ENCODE measurements at regions not wholly inside any gene's neighbourhood (a gene's known extent, or its start where the extent isn't known, plus 50 kb on each side); places are given as distances from the start of the nearest gene placed in this dataset.

GRCh38 chr10:47098964-47099363, 187.7 kb downstream of the PTPN20 start:
- Histone ChIP-seq H3K9me3 (ENCODE audit: insufficient read depth, low read depth) (no peaks in the 10 kb centered on the region), H3F3A (ENCODE audit: insufficient read depth, low read depth) (no peaks in the 10 kb centered on the region), H3K4me3 (no peak overlapping the region), H3K36me3 (ENCODE audit: low read depth) (no peaks in the 10 kb centered on the region), H2AFZ (no peak overlapping the region), H3K27me3 (ENCODE audit: insufficient read depth, low read depth) (no peaks in the 10 kb centered on the region), H4K20me1 (ENCODE audit: insufficient read depth) (no peaks in the 10 kb centered on the region), H3K79me2 (ENCODE audit: low read depth) (no peaks in the 10 kb centered on the region), H3K27ac (no peak overlapping the region), H3K4me1 (replicated peaks; ENCODE audit: insufficient read depth) (no peaks in the 10 kb centered on the region), H3K4me2 (no peak overlapping the region), H3K9me2 (ENCODE audit: insufficient read depth) (no peaks in the 10 kb centered on the region)
- no TSS peak for BruUV-seq (replicated peaks)
- CTCF ChIA-PET: no interaction called here
- DNase-seq: no peak
- TF ChIP-seq CTCF (conservative IDR thresholded peaks at IDR 0.05) (no peak), EZH2 (IDR thresholded peaks at IDR 0.05; ENCODE audit: low read depth) (no peak)
- POLR2A ChIA-PET (ENCODE audit: unreplicated experiment): no interaction called here
- intact Hi-C loops (cut with micrococcal nuclease; ENCODE audit: unreplicated experiment): no loop called here

- H3K79me2 ChIP-seq (ENCODE audit: low read depth): no peaks in the 10 kb centered on the region
- TF ChIP-seq EZH2 (IDR thresholded peaks at IDR 0.05; ENCODE audit: low read depth) (no peak), CTCF (conservative IDR thresholded peaks at IDR 0.05) (no peak)
- no peaks in the 10 kb centered on the region for H3K4me1 ChIP-seq (replicated peaks; ENCODE audit: insufficient read depth)
- H2AFZ ChIP-seq: no peak overlapping the region
- H3K9me2 ChIP-seq (ENCODE audit: insufficient read depth): no peaks in the 10 kb centered on the region
- intact Hi-C loops (cut with micrococcal nuclease; ENCODE audit: unreplicated experiment): no loop called here
- H4K20me1 ChIP-seq (ENCODE audit: insufficient read depth): no peaks in the 10 kb centered on the region
- ChIA-PET CTCF (no interaction called here), POLR2A (ENCODE audit: unreplicated experiment) (no interaction called here)
- H3K4me2 ChIP-seq: no peak overlapping the region
- no peak overlapping the region for H3K27ac ChIP-seq
- no peaks in the 10 kb centered on the region for H3K27me3 ChIP-seq (ENCODE audit: insufficient read depth, low read depth)
- no peaks in the 10 kb centered on the region for H3K9me3 ChIP-seq (ENCODE audit: insufficient read depth, low read depth)
- no peaks in the 10 kb centered on the region for H3F3A ChIP-seq (ENCODE audit: insufficient read depth, low read depth)
- H3K4me3 ChIP-seq: no peak overlapping the region
- no peak for DNase-seq
- H3K36me3 ChIP-seq (ENCODE audit: low read depth): no peaks in the 10 kb centered on the region
- BruUV-seq (replicated peaks): no TSS peak
Measured at GRCh38 chr10:47099474-47099873, 188.2 kb downstream of the PTPN20 start.

GRCh38 chr10:47101196-47101595, 190.0 kb downstream of the PTPN20 start:
- CTCF ChIA-PET: no interaction called here
- no peaks in the 10 kb centered on the region for H3F3A ChIP-seq (ENCODE audit: insufficient read depth, low read depth)
- TF ChIP-seq EZH2 (IDR thresholded peaks at IDR 0.05; ENCODE audit: low read depth): no peak
- no peak for TF ChIP-seq CTCF (conservative IDR thresholded peaks at IDR 0.05)
- intact Hi-C loops (cut with micrococcal nuclease; ENCODE audit: unreplicated experiment): no loop called here
- no peaks in the 10 kb centered on the region for H3K27me3 ChIP-seq (ENCODE audit: insufficient read depth, low read depth)
- no peaks in the 10 kb centered on the region for H4K20me1 ChIP-seq (ENCODE audit: insufficient read depth)
- H3K4me1 ChIP-seq (replicated peaks; ENCODE audit: insufficient read depth): no peaks in the 10 kb centered on the region; the same call in 1 of the 2 replicates
- no peak overlapping the region for H3K4me2 ChIP-seq
- H3K9me3 ChIP-seq (ENCODE audit: insufficient read depth, low read depth): no peaks in the 10 kb centered on the region
- POLR2A ChIA-PET (ENCODE audit: unreplicated experiment): no interaction called here
- no peak overlapping the region for H2AFZ ChIP-seq
- H3K9me2 ChIP-seq (ENCODE audit: insufficient read depth): no peaks in the 10 kb centered on the region
- H3K36me3 ChIP-seq (ENCODE audit: low read depth): no peaks in the 10 kb centered on the region
- no peaks in the 10 kb centered on the region for H3K79me2 ChIP-seq (ENCODE audit: low read depth)
- no peak overlapping the region for H3K4me3 ChIP-seq
- no peak overlapping the region for H3K27ac ChIP-seq
- no TSS peak for BruUV-seq (replicated peaks)
- no peak for DNase-seq
